H1 (cell line): ENCODE measurements at regions not wholly inside any gene's neighbourhood (a gene's known extent, or its start where the extent isn't known, plus 50 kb on each side); places are given as distances from the start of the nearest gene placed in this dataset.
"Not testable (repeated sequence)": the region's sequence is repeated elsewhere in the genome, so short reads cannot be mapped to it uniquely, and the experiment has no call there.

ENCODE experiments used
- CTCF ChIA-PET: fragments of 300-600 bp; sonication (Branson Sonifier 250); formaldehyde crosslinking; loops from one replicate; lab custom pipeline; 2021; ENCODE audit not compliant: partially characterized antibody; lab: Charles Lee
- POLR2A ChIA-PET: fragments of 300-600 bp; sonication (Branson Sonifier 250); formaldehyde crosslinking; loops from one replicate; lab custom pipeline; 2021; ENCODE audit warnings: inconsistent platforms; ENCODE audit not compliant: partially characterized antibody; lab: Charles Lee
- DNase-seq, 2 experiments: peaks; one replicate each; pipeline versions ENCODE4 v3.0.0 to v3.0.0-alpha.2; 2010 to 2022; ENCODE audit warnings: low spot score in 2 of 2, low read depth in 1 of 2, mixed read lengths in 1 of 2
- FAIRE-seq: peaks from 2 replicates; lab custom pipeline; 2011; peaks lifted over from hg19 to GRCh38; lab: Jason Lieb, UNC
- H2AFZ ChIP-seq: 2 replicates; pipeline ENCODE4 v1.8.1; 2012; ENCODE audit warnings: low read length, inconsistent platforms
- H2AK5ac ChIP-seq: 2 replicates; pipeline ENCODE4 v1.6.1; 2013; ENCODE audit warnings: low read depth, low read length
- H2BK120ac ChIP-seq: replicated peaks from 2 replicates; pipeline ENCODE3; 2013; ENCODE audit warnings: low read depth, low read length, inconsistent platforms
- H2BK12ac ChIP-seq: 2 replicates; pipeline ENCODE4 v1.6.1; 2013; ENCODE audit warnings: low read depth, low read length
- H2BK15ac ChIP-seq: 2 replicates; pipeline ENCODE4 v1.6.1; 2013; ENCODE audit warnings: low read length
- H2BK20ac ChIP-seq: 2 replicates; pipeline ENCODE4 v1.6.1; 2013; ENCODE audit warnings: low read length
- H2BK5ac ChIP-seq: 2 replicates; pipeline ENCODE4 v1.6.1; 2013; ENCODE audit warnings: low read depth, low read length
- H3K14ac ChIP-seq: 2 replicates; pipeline ENCODE4 v1.6.1; 2013; ENCODE audit warnings: inconsistent platforms; ENCODE audit not compliant: insufficient read length
- H3K18ac ChIP-seq: 2 replicates; pipeline ENCODE4 v1.6.1; 2013; ENCODE audit warnings: low read length; ENCODE audit errors: extremely low read depth
- H3K23ac ChIP-seq: 2 replicates; pipeline ENCODE4 v1.6.1; 2013; ENCODE audit warnings: inconsistent platforms; ENCODE audit not compliant: insufficient read length
- H3K23me2 ChIP-seq: 2 replicates; pipeline ENCODE4 v1.6.1; 2013; ENCODE audit warnings: low read depth, low read length
- H3K27ac ChIP-seq: 2 replicates; pipeline ENCODE4 v1.6.1; 2011; ENCODE audit warnings: low read depth, low read length, inconsistent platforms
- H3K27me3 ChIP-seq, 4 experiments: replicated peaks in 1 of 4; 1 replicate in 1 of 4; 2 replicates in 3 of 4; pipeline versions ENCODE4 v1.6.1 to v1.8.1; 2011 to 2013; ENCODE audit warnings: low read length in 3 of 4, mild to moderate bottlenecking in 3 of 4, inconsistent platforms in 2 of 4, mixed read lengths in 2 of 4, moderate library complexity in 1 of 4; ENCODE audit not compliant: control insufficient read depth in 3 of 4, insufficient read depth in 3 of 4; ENCODE audit errors: extremely low read depth in 1 of 4
- H3K36me3 ChIP-seq, 4 experiments: 2 replicates each; pipeline versions ENCODE4 v1.6.1 to v1.8.1; 2011 to 2013; ENCODE audit warnings: mild to moderate bottlenecking in 4 of 4, low read length in 3 of 4, moderate library complexity in 2 of 4, control low read depth in 1 of 4, inconsistent platforms in 1 of 4; ENCODE audit not compliant: insufficient read depth in 4 of 4, control insufficient read depth in 2 of 4
- H3K4ac ChIP-seq: replicated peaks from 2 replicates; pipeline ENCODE3; 2013; ENCODE audit warnings: low read length, low read depth, mixed read lengths, inconsistent platforms; ENCODE audit not compliant: insufficient read length
- H3K4me1 ChIP-seq, 4 experiments: replicated peaks in 1 of 4; 1 replicate in 1 of 4; 2 replicates in 3 of 4; pipeline versions ENCODE4 v1.6.1 to v1.8.1; 2011 to 2013; ENCODE audit warnings: low read length in 3 of 4, inconsistent platforms in 2 of 4, mixed read lengths in 1 of 4; ENCODE audit not compliant: insufficient read depth in 4 of 4, control insufficient read depth in 3 of 4
- H3K4me2 ChIP-seq, 2 experiments: 2 replicates each; pipeline versions ENCODE4 v1.6.1 to v1.8.1; 2011 to 2013; ENCODE audit warnings: low read depth in 2 of 2, low read length in 2 of 2, control low read depth in 1 of 2, inconsistent platforms in 1 of 2, mild to moderate bottlenecking in 1 of 2; ENCODE audit not compliant: insufficient read depth in 1 of 2
- H3K4me3 ChIP-seq, 4 experiments: fragments of 200-600, 300-600 bp in 1 of 4; sonication (generic), shearing (Covaris generic), sonication (Bioruptor Twin) in 1 of 4; 2 replicates each; pipeline versions ENCODE4 v1.5.1 to v1.8.1; 2011 to 2016; ENCODE audit warnings: low read length in 4 of 4, low read depth in 3 of 4, control low read depth in 2 of 4, inconsistent platforms in 2 of 4, mild to moderate bottlenecking in 2 of 4, mixed read lengths in 1 of 4, moderate library complexity in 1 of 4; ENCODE audit not compliant: insufficient read depth in 2 of 4; ENCODE audit errors: extremely low read depth in 1 of 4
- H3K56ac ChIP-seq: replicated peaks from 2 replicates; pipeline ENCODE3; 2013; ENCODE audit warnings: low read depth, mild to moderate bottlenecking, mixed read lengths, low read length, inconsistent platforms; ENCODE audit not compliant: insufficient read length
- H3K79me1 ChIP-seq: 2 replicates; pipeline ENCODE4 v1.6.1; 2013; ENCODE audit warnings: low read depth, low read length, control low read depth
- H3K79me2 ChIP-seq, 2 experiments: 2 replicates each; pipeline versions ENCODE4 v1.6.1 to v1.8.1; 2012 to 2013; ENCODE audit warnings: low read length in 2 of 2, mild to moderate bottlenecking in 2 of 2, inconsistent platforms in 1 of 2; ENCODE audit not compliant: insufficient read depth in 2 of 2, control insufficient read depth in 1 of 2
- H3K9ac ChIP-seq, 4 experiments: replicated peaks in 1 of 4; 1 replicate in 1 of 4; 2 replicates in 3 of 4; pipeline versions ENCODE4 v1.6.1 to v1.8.1; 2011 to 2013; ENCODE audit warnings: low read depth in 3 of 4, low read length in 3 of 4, control low read depth in 2 of 4, mild to moderate bottlenecking in 2 of 4, moderate library complexity in 2 of 4, inconsistent platforms in 1 of 4; ENCODE audit errors: extremely low read depth in 1 of 4
- H3K9me3 ChIP-seq, 2 experiments: 2 replicates each; pipeline versions ENCODE4 v1.6.1 to v1.8.1; 2012 to 2013; ENCODE audit warnings: mild to moderate bottlenecking in 2 of 2, moderate library complexity in 2 of 2, control low read depth in 1 of 2, inconsistent platforms in 1 of 2, low read depth in 1 of 2, low read length in 1 of 2, mixed read lengths in 1 of 2; ENCODE audit not compliant: insufficient read depth in 2 of 2
- H4K20me1 ChIP-seq, 2 experiments: replicated peaks in 1 of 2; 2 replicates each; pipeline versions ENCODE3 to v1.8.1; 2011 to 2013; ENCODE audit warnings: inconsistent platforms in 2 of 2, low read length in 2 of 2, mild to moderate bottlenecking in 1 of 2; ENCODE audit not compliant: insufficient read depth in 2 of 2, control insufficient read depth in 1 of 2
- H4K5ac ChIP-seq: 2 replicates; pipeline ENCODE4 v1.6.1; 2013; ENCODE audit warnings: low read length, low read depth, mixed read lengths, inconsistent platforms; ENCODE audit not compliant: insufficient read length
- H4K8ac ChIP-seq: 2 replicates; pipeline ENCODE4 v1.8.0; 2013; ENCODE audit warnings: mild to moderate bottlenecking, moderate library complexity, low read length, inconsistent platforms; ENCODE audit not compliant: insufficient read depth; ENCODE audit errors: extremely low read depth
- H4K91ac ChIP-seq: replicated peaks from 2 replicates; pipeline ENCODE3; 2013; ENCODE audit warnings: low read length, mixed read lengths, inconsistent platforms; ENCODE audit not compliant: insufficient read length

- H3K4ac ChIP-seq, H3K23me2 ChIP-seq, CTCF ChIA-PET, H3K79me2 ChIP-seq, DNase-seq, H2BK20ac ChIP-seq, H3K23ac ChIP-seq, H2BK5ac ChIP-seq, H2AFZ ChIP-seq, H4K91ac ChIP-seq, H3K9me3 ChIP-seq, H3K27ac ChIP-seq, H4K8ac ChIP-seq, H3K14ac ChIP-seq, H3K56ac ChIP-seq, H4K20me1 ChIP-seq, H2AK5ac ChIP-seq, POLR2A ChIA-PET, H4K5ac ChIP-seq, H3K4me3 ChIP-seq, FAIRE-seq, H3K4me1 ChIP-seq, H3K4me2 ChIP-seq, H2BK120ac ChIP-seq, H3K18ac ChIP-seq, H3K9ac ChIP-seq, H3K36me3 ChIP-seq, H2BK12ac ChIP-seq, H3K79me1 ChIP-seq, H3K27me3 ChIP-seq, H2BK15ac ChIP-seq: not testable (repeated sequence)
Observed at GRCh38 chrX:76543381-76543780, 115.9 kb downstream of the MAGEE1 start.
